BJ (cell line): ENCODE measurements at regions not wholly inside any gene's neighbourhood (a gene's known extent, or its start where the extent isn't known, plus 50 kb on each side); places are given as distances from the start of the nearest gene placed in this dataset.

ENCODE experiments used
- CTCF ChIA-PET: fragments of 350-600 bp; formaldehyde crosslinking; extraction: SDS; loops from one replicate; lab custom pipeline; 2021; ENCODE audit warnings: antibody characterized with exemption, inconsistent platforms; lab: Yijun Ruan, JAX
- POLR2A ChIA-PET: fragments of 300-600 bp; sonication (Branson Sonifier 250); formaldehyde crosslinking; extraction: SDS; loops from one replicate; lab custom pipeline; 2021; ENCODE audit warnings: antibody characterized with exemption; lab: Charles Lee
- DNase-seq: peaks from one replicate; pipeline ENCODE4 v3.0.0-alpha.2; 2011; ENCODE audit warnings: low read depth
- H3K27me3 ChIP-seq: 2 replicates; pipeline ENCODE4 v1.6.0; 2011; ENCODE audit warnings: low read length; ENCODE audit not compliant: control insufficient read depth, insufficient read depth
- H3K36me3 ChIP-seq: 2 replicates; pipeline ENCODE4 v1.5.1; 2011; ENCODE audit warnings: low read length; ENCODE audit not compliant: control insufficient read depth, insufficient read depth
- H3K4me3 ChIP-seq: 2 replicates; pipeline ENCODE4 v1.5.1; 2011; ENCODE audit warnings: low read depth, mild to moderate bottlenecking, control low read depth, low read length
- TF ChIP-seq, protein P1 (sequence below): IDR thresholded peaks from 2 replicates; pipeline ENCODE4 v1.5.1; 2011; ENCODE audit warnings: low read depth, mild to moderate bottlenecking, control low read depth, inconsistent platforms, low read length, moderate library complexity; ENCODE audit not compliant: insufficient read depth

DNA sequence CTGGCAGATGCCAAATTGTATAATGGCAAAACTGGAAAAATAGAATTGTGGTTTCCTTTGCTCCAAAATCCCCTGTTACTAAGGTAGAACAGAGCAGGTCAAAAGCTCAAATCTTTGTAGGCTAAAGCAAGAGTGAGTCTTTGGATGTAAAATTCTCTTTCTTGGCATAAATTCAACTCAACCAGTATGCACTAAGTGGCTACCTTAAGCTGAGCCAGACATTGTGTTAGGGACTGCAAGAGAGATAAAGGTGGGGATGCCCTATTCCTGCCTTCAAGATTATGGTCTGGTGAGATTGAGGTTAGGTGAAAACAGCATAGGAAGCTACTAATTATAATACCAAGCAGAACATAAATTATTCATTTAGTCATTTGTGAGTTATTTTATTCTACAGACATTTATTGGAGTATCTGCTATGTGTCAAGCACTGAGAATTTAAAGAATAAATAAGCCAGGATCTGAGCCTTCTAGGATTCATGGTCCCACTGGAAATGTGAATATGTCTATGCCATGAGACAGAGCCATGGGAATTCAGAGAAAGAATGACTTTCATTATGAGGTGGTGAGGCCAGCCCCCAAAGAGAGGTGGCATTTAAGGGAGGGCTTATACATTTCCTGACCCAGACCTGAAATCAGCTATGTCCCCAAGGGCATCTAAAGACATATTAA, 198.0 kb upstream of the NCKAP5 start:
- Histone ChIP-seq H3K36me3 (no peaks in the 10 kb centered on the region), H3K4me3 (no peak overlapping the region), H3K27me3 (no peaks in the 10 kb centered on the region)
- TF ChIP-seq, protein P1, sequence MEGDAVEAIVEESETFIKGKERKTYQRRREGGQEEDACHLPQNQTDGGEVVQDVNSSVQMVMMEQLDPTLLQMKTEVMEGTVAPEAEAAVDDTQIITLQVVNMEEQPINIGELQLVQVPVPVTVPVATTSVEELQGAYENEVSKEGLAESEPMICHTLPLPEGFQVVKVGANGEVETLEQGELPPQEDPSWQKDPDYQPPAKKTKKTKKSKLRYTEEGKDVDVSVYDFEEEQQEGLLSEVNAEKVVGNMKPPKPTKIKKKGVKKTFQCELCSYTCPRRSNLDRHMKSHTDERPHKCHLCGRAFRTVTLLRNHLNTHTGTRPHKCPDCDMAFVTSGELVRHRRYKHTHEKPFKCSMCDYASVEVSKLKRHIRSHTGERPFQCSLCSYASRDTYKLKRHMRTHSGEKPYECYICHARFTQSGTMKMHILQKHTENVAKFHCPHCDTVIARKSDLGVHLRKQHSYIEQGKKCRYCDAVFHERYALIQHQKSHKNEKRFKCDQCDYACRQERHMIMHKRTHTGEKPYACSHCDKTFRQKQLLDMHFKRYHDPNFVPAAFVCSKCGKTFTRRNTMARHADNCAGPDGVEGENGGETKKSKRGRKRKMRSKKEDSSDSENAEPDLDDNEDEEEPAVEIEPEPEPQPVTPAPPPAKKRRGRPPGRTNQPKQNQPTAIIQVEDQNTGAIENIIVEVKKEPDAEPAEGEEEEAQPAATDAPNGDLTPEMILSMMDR, result no peak
- CTCF ChIA-PET, result interaction anchor here (0.6 to 1.8 kb wide), 2 partner anchors 14 to 1345 kb away, joined by 3 to 8 read pairs; no protein-coding TSS in a partner anchor
- DNase-seq, result no peak
- POLR2A ChIA-PET, result no interaction called here

DNA sequence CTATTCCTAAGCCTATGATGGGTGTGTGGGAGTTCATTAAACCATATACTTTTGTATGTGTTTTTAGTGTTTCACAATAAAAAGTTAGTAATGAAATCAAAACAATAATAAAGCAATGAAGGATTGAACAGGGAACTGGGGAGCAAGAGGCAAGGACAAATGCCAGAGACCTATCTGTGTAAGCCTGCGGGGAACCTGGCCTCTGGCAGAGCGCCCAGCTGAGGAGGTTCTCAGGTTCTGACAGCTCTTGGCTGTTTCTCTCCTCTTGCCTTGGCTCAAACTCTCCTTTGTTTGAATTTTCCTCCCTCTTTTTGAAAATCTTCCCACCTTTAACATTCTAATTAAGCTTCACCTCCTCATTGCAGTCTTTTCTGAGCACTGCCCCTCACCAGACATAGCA, 200.0 kb upstream of the NCKAP5 start:
- POLR2A ChIA-PET, result no interaction called here

DNA sequence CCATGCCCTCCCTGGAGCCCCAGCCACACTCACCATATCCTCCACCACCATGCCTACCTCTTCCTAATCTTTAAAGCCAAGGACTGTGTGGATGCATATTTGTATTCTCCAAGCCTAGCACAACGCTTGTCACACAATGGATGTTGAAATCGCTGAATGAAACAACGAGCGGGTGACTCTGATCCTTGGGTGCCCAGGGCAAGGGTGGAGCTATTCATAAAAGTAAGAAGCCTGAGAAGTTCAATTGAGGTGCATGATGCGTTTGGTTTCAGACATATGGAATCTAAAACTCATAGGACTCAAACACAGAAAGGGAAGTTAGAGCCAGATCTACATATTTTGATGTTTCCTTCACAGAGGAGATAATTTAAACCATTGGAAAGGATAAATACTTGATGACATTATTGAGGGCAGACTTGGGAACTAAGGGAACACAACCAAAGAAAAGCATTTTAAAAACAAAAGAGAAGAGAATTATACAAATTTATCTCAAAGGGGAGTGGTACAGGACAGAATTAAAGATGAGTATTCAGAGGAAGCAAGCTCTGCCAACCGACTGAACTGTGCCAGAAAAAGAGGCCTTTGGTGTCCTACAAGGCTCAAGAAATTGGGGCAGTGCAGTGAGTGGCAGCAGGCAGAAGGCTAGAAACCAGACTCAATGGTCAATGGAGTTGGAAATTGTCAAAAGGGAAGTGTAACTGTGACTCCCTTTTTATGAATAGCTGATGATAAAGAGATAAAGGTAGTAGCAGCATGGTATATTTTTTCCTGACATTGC, 200.6 kb upstream of the NCKAP5 start:
- CTCF ChIA-PET, result interaction anchor here (1.2 to 1.6 kb wide), 2 partner anchors 11 kb away, joined by 4 to 5 read pairs; no protein-coding TSS in a partner anchor

More for the DNA sequence above, 200.0 kb upstream of the NCKAP5 start:
- no peaks in the 10 kb centered on the region for H3K27me3 ChIP-seq
- no peak for DNase-seq
- no peaks in the 10 kb centered on the region for H3K36me3 ChIP-seq
- H3K4me3 ChIP-seq, result no peak overlapping the region
- CTCF ChIA-PET, result interaction anchor here (1.6 kb wide), 1 partner anchor 12 kb away, joined by 4 read pairs; no protein-coding TSS in a partner anchor
- TF ChIP-seq, protein P1, result no peak

DNA sequence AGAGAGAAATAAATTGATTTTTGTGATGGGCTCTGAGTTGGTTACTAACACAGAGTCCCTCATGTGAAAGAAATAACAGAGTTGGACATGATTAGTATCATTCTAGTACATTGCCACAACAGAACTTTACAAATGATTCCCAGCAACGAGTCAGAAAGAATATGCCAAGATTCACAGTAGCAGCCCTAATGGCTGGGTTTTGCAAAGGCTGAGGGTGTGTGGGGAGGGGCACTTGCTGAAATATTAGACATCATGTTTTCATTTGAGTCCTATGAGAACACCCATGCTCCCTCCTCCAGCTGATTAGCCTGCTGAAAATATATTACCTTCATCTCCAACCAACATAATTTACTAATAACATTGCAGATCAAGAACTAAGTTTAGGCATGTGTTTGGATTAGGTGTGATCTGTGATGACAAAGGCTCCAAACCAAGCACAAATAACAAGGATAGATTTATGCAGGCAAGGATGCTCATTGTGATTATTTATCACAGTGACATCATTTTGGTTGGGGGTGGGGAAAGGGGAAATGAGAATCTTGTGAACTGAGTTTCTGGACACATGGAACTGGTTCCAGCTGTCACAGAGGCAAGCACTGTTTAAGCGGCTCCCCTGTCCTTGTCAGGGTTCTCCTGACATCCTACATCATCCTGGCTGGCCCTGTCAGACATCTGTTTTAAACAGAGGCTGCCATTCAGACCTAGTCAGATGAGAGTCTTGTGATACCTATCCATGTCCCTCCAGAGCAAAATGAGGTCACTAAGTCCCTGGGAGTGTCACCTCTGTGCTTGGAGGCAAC, 205.8 kb upstream of the NCKAP5 start:
- no peak for DNase-seq
- H3K4me3 ChIP-seq, result no peak overlapping the region
- ChIA-PET POLR2A (no interaction called here), CTCF (no interaction called here)
- TF ChIP-seq, protein P1, result no peak
- H3K27me3 ChIP-seq, result no peaks in the 10 kb centered on the region
- no peaks in the 10 kb centered on the region for H3K36me3 ChIP-seq

More for the DNA sequence above, 200.6 kb upstream of the NCKAP5 start:
- H3K4me3 ChIP-seq, result no peak overlapping the region
- H3K36me3 ChIP-seq, result no peaks in the 10 kb centered on the region
- POLR2A ChIA-PET, result no interaction called here
- DNase-seq, result no peak
- no peaks in the 10 kb centered on the region for H3K27me3 ChIP-seq
- TF ChIP-seq, protein P1, result no peak

DNA sequence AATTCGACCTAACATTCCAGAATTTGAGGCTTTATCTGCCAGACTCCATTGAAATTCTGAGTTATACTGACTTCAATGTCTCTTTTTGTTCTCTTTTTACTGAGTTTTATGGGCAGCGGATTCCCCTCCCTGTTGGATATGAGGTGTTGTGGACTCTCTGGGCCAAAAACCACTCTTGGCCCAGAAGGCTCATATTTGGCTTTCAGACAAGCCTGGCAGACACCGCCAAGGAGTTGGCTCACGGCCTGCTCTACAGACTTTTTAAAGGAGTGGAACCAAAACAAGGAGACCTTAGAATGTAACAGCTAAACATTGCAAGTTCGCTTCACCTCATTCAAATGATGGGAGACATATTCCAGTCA, 206.4 kb upstream of the NCKAP5 start:
- Histone ChIP-seq H3K4me3 (no peak overlapping the region), H3K36me3 (no peaks in the 10 kb centered on the region), H3K27me3 (no peaks in the 10 kb centered on the region)
- TF ChIP-seq, protein P1, result no peak
- CTCF ChIA-PET, result no interaction called here
- POLR2A ChIA-PET, result no interaction called here
- no peak for DNase-seq
